HG02938 (cell line): ENCODE measurements at regions not wholly inside any gene's neighbourhood (a gene's known extent, or its start where the extent isn't known, plus 50 kb on each side); places are given as distances from the start of the nearest gene placed in this dataset.
"Not testable (repeated sequence)": the region's sequence is repeated elsewhere in the genome, so short reads cannot be mapped to it uniquely, and the experiment has no call there.

Experiments used
- ATAC-seq: cut with Tn5 transposase; IDR thresholded peaks from one replicate; pipeline ENCODE4 v1.9.1; 2021; ENCODE audit warnings: mild to moderate bottlenecking, moderate library complexity; ENCODE audit not compliant: unreplicated experiment

GRCh38 chr9:129440435-129441186, 180.3 kb downstream of the C9orf50 start:
- no peak for ATAC-seq

GRCh38 chr9:129439242-129439641, 181.7 kb downstream of the C9orf50 start:
- ATAC-seq: no peak

DNA sequence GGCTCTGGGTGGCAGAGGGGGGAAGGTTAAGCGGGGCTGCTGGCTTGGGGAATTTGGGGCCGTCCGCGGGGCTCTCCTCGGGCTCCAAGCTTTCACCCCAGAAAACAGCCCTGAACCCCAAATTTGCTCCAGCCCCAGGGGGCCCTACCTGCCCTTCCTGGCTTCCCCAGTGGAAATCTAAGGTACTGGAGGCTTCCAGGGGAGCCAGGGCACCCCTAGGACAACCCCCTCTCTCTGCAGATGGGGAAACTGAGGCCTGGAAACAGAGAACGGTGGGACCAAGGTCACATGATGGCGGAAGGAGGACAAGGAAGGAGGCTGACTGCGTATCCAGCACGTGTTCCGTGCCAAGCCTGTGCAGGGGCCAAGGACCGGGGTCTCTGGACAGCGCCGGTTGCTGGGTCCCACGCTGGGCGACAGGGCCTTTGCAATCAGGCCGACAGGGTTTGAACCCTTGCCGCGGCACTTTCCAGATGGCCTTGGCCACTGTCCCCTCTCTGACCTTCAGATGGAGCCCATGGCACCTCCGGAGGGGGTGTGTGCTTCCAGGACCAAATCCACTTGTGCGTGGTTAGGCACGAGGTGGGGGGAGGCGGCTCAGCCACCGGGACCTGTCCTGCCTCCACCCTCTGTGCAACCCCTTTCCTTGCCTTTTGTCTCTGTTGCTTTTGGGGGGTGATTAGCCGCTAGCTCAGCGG, 183.1 kb downstream of the C9orf50 start:
- no peak for ATAC-seq

GRCh38 chr9:129436751-129437625, 183.9 kb downstream of the C9orf50 start:
- no peak for ATAC-seq

DNA sequence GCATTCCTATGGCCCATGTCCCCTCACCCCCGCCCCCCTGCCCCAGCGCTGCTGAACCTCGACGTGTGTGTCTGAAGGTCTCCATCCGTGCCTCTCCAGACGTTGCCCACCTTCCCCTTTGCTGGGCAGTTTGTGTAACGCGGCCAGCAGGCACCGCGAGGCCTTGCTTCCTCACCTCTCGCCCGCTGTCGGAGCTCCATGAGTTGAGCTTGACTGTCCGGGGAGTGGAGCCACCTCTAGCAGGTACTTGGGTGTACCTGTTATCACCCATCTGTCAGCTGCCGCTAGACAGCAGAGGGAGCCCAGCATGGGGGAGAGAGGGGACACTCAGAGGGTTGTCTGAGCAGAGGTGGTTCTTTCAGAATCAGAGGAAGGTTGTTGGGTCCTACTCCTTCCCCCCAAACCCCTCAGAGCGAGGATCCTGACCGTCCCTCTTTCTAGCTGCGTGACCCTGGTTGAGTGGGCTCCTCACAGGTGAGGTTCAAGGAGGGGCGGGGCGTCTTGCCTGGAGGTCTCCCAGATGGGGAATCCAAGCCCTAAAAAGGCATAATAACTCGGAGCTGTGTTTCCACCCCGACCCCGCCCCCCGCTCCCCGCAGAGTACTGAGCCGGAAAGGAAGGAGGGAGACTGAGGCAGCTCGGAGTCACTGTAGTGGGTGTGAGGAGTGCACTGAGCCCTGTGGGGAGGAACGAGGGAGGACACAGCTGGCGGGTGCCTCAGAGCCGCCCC, 184.7 kb downstream of the C9orf50 start:
- ATAC-seq: no peak

DNA sequence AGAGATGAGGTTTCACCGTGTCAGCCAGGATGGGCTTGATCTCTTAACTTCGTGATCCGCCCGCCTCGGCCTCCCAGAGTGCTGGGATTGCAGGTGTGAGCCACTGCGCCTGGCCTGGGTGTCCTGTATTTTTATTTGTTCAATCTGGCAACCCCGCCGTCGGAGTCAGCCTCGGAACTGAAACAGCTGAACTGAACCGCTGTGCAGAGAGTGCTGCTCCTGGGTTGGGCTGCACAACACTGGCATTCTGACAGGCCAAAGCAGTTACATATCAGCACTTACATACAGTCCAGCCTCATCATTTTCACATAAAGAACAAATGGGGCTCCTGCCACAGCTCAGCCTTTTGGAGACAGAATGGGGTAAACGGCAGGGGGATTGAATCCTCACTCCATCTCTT, 185.6 kb downstream of the C9orf50 start:
- no peak for ATAC-seq

- no peak for ATAC-seq
Measured at GRCh38 chr9:129434187-129434586, 186.7 kb downstream of the C9orf50 start.

- ATAC-seq: no peak
Measured at GRCh38 chr9:129432297-129433154, 188.4 kb downstream of the C9orf50 start.

DNA sequence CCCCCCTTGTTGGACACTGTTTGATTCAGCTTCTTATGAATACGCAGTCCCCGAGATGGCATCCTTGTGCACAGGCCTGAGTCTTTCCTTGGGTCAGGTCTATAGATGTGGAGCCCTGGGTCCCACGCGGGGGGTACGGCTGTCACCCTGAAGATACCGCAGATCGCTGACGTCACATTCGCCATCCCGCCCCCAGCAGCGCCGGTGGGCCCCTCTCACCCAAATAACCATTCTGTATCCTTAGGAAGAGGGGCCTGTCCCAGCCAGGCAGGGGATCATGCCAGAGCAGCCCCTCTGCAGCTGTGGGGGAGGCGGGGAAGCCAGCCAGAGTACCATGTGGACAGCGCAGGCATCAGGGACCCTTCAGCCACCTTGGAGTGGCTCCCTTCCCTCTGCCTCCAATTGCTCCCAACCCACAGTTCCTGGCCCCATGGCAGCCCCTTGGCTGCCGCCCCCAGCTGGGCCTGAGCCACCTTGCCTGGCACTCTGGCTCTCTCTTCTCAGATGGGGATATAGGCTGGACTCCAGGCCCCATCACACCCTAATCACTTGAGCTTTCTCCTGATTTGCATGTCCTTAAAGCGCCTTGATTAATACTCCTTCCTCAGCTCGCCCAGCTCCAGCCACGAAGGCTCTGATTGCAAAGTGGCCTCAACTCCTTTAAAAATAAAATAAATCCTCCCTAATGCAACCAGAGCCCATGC, 189.8 kb downstream of the C9orf50 start:
- no peak for ATAC-seq

DNA sequence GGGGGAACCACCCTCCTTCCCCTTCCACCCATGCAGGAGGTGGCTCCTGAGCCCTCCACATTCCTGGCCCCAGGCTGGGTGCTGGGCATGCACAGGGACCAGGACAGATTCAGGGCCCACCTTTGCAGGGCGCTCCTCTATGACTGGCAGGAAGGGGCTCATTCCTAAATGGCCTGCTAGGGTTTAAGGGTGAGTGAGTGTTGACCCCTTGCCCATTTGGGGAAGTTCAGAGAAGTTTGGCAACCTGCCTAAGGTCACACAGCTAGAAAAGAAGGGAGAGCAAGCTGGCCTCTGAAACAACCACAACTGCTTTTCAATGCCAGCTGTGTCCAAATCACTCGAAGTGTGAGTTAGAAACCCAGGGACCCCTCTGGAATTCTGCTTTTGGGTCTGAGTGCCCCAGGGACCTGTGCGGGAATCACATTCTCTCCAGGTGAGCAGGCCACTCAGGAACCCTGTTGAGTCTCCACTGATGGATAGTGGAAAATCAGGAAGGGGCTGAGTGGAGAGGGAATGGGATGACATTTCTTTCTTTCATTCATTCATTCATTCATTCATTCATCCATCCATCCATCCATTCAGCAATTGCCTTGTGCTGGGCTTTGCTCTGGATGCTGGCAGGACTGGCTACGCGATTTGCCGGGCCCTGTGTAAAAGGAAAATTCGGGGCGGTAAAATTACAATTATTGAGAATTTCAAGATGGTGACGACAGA, 191.9 kb downstream of the C9orf50 start:
- no peak for ATAC-seq

- ATAC-seq: no peak
Measured at GRCh38 chr9:129427149-129427548, 193.8 kb downstream of the C9orf50 start.

DNA sequence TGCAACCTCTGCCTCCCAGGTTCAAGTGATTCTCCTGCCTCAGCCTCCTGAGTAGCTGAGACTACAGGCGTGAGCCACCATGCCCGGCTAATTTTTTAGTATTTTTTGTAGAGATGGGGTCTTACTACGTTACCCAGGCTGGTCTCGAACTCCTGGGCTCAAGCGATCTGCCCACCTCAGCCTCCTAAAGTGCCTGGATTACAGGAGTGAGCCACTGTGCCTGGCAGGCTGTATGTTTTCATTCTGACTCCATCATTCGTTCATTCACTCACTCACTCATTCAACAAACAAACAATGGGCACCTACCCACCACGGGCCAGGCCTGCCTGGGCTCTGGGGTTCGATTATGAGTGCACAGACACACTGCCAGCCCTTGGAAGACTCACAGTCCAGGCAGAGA, 197.1 kb downstream of the C9orf50 start:
- ATAC-seq: not testable (repeated sequence)

GRCh38 chr9:129423216-129423615, 197.7 kb downstream of the C9orf50 start:
- no peak for ATAC-seq

DNA sequence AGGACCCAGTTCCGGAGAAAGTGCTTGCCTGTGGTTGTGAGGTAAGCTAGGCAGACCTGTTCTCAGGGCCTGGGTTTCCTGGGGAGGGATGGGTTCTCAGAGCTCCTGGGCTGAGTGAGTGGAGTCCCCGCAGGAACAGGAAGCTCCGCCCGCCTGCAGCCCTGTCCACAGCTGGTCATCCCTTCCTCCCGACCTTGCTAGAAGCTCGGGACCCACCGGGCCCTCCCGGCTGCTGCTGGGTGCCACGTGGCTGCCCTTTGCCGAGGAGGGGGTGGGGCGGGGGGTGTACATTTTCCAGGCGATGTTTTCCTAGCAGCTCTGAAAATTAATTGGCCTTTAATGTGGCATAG, 198.1 kb downstream of the C9orf50 start:
- no peak for ATAC-seq

DNA sequence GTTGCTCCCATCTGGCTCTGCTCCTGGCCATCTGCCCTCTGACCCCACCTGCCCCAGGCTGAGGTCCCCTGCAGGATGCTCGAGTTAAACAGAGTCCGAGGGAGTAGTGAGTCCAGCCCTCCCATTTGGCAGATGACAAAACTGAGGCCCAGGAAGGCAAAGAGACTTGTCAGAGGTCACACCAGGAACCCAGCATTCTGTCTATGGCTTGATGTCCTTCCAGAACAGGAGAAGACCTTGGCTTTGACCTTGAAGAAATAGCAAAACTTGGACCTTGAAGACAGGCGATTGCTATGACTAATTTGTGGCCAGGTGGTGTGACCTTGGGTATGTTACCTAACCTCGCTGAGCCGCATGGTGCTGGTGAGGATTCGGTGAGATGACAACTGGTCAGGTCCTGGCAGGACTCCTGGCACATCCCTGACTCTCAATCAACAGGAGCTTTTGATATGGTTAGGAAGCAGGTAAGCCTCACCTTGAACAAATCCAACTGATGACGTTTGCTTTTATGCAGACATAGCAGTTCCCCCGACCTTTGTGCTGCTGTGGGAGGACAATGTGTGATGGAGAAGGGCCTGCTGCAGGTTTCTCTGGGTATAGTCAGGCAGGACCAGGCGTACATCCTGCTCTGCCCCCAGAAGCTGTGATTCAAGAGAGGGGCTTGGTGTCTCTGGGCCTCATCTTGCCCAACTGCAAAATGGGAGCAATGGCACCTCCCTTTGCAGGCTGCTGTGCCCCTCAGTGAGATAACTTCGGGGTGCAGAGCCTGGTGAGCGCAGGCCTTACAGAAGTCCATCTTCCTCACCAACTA, 198.7 kb downstream of the C9orf50 start:
- no peak for ATAC-seq

GRCh38 chr9:129421371-129421770, 199.5 kb downstream of the C9orf50 start:
- no peak for ATAC-seq

DNA sequence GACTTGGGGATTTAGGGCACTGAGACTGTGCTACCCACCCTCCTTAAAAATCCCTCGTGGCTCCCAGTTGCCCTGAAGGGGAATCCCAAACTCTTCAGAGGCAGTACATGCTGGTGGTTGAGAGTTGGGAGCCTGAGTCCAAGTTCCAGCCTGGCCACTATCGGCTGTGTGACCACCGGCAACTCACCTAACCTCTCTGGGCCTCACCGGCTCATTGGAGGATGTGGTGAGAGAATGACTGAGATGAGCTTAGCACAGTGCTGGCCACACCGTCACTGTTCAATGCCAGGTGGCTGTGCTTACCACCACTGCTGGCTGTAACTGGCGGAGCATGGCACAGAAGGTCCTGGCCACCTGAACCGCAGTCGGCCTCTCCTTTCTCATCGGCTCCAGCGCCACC, 200.2 kb downstream of the C9orf50 start:
- ATAC-seq: no peak

DNA sequence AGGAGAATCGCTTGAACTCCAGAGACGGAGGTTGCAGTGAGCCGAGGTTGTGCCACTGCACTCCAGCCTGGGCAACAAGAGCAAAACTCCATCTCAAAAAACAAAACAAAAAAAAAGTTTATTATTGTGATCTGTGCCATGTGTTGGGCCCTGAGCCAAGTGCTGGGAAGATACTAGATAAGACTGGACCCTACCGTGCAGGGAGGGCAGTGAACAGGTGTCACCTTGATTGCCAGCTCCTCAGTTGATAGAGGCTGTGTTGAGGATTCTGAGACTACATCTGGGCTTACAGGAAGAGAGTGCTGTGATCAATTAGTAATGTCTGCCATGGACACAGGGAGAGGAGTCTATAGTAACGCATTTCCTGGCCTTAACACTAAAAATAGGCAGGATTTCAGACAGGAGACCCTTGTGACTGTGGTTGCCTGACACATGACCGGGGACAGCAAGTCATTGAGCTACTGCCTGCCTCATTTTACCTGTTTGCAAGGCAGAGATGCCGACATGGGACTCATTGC, 201.5 kb downstream of the C9orf50 start:
- ATAC-seq: no peak
